Progenitor cell of endocrine pancreas (in vitro differentiated cells): ENCODE measurements at regions not wholly inside any gene's neighbourhood (a gene's known extent, or its start where the extent isn't known, plus 50 kb on each side); places are given as distances from the start of the nearest gene placed in this dataset.

Experiments
- DNase-seq: peaks from one replicate; pipeline ENCODE4 v3.0.0; 2021; ENCODE audit warnings: low spot score; ENCODE audit not compliant: unreplicated experiment
- H3K27ac Mint-ChIP-seq: 2 replicates; pipeline ENCODE4 v1.8.0; 2021; ENCODE audit warnings: mild to moderate bottlenecking, moderate library complexity, mixed read lengths
- H3K27me3 Mint-ChIP-seq: 2 replicates; pipeline ENCODE4 v1.8.0; 2021; ENCODE audit warnings: mixed read lengths
- H3K36me3 Mint-ChIP-seq: 2 replicates; pipeline ENCODE4 v1.8.0; 2022; ENCODE audit warnings: mixed read lengths; ENCODE audit not compliant: insufficient read depth
- H3K4me1 Mint-ChIP-seq: 2 replicates; pipeline ENCODE4 v1.8.0; 2021; ENCODE audit warnings: low read depth, mixed read lengths
- H3K4me3 Mint-ChIP-seq: 2 replicates; pipeline ENCODE4 v1.8.0; 2021; ENCODE audit warnings: low read depth, mild to moderate bottlenecking, moderate library complexity, mixed read lengths
- H3K9me3 Mint-ChIP-seq: 2 replicates; pipeline ENCODE4 v1.8.0; 2021; ENCODE audit warnings: low read depth, mixed read lengths
- CTCF ChIP-seq: fragments of 200-600 bp; sonication (generic); IDR thresholded peaks from one replicate; pipeline ENCODE4 v1.5.0; 2021; ENCODE audit warnings: antibody characterized with exemption, mild to moderate bottlenecking; ENCODE audit not compliant: unreplicated experiment

GRCh38 chr2:223220658-223220925 is 168.6 kb downstream of the KCNE4 start:
- peaks cover 3% of the 10 kb centered on the region for H3K27me3 Mint-ChIP-seq
- no peak overlapping the region for H3K27ac Mint-ChIP-seq
- TF ChIP-seq CTCF, result no peak
- no peak overlapping the region for H3K4me3 Mint-ChIP-seq
- no peaks in the 10 kb centered on the region for H3K36me3 Mint-ChIP-seq
- peaks cover 8% of the 10 kb centered on the region for H3K4me1 Mint-ChIP-seq
- DNase-seq, result no peak
- no peaks in the 10 kb centered on the region for H3K9me3 Mint-ChIP-seq

- DNase-seq, result no peak
- no peaks in the 10 kb centered on the region for H3K36me3 Mint-ChIP-seq
- H3K27ac Mint-ChIP-seq, result no peak overlapping the region
- H3K4me3 Mint-ChIP-seq, result no peak overlapping the region
- no peak for TF ChIP-seq CTCF
- peaks cover 8% of the 10 kb centered on the region for H3K4me1 Mint-ChIP-seq
- H3K9me3 Mint-ChIP-seq, result no peaks in the 10 kb centered on the region
- H3K27me3 Mint-ChIP-seq, result peaks cover 4% of the 10 kb centered on the region
These were observed 169.3 kb downstream of the KCNE4 start for GRCh38 chr2:223221139-223221835.

GRCh38 chr2:223222397-223222796 is 170.4 kb downstream of the KCNE4 start:
- H3K4me3 Mint-ChIP-seq, result no peak overlapping the region
- H3K4me1 Mint-ChIP-seq, result peaks cover 8% of the 10 kb centered on the region
- H3K27ac Mint-ChIP-seq, result no peak overlapping the region
- DNase-seq, result no peak
- no peak for TF ChIP-seq CTCF
- no peaks in the 10 kb centered on the region for H3K9me3 Mint-ChIP-seq
- H3K27me3 Mint-ChIP-seq, result peaks cover 5% of the 10 kb centered on the region
- no peaks in the 10 kb centered on the region for H3K36me3 Mint-ChIP-seq

- H3K27me3 Mint-ChIP-seq, result peaks cover 5% of the 10 kb centered on the region
- no peaks in the 10 kb centered on the region for H3K36me3 Mint-ChIP-seq
- no peak for DNase-seq
- H3K4me1 Mint-ChIP-seq, result peaks cover 8% of the 10 kb centered on the region
- H3K27ac Mint-ChIP-seq, result no peak overlapping the region
- H3K4me3 Mint-ChIP-seq, result no peak overlapping the region
- no peak for TF ChIP-seq CTCF
- H3K9me3 Mint-ChIP-seq, result no peaks in the 10 kb centered on the region
These were observed 171.2 kb downstream of the KCNE4 start for GRCh38 chr2:223223156-223223555.

GRCh38 chr2:223225266-223225665 is 173.3 kb downstream of the KCNE4 start:
- H3K27ac Mint-ChIP-seq, result no peak overlapping the region
- H3K4me3 Mint-ChIP-seq, result no peak overlapping the region
- no peaks in the 10 kb centered on the region for H3K36me3 Mint-ChIP-seq
- H3K4me1 Mint-ChIP-seq, result peaks cover 8% of the 10 kb centered on the region
- no peaks in the 10 kb centered on the region for H3K9me3 Mint-ChIP-seq
- no peak for DNase-seq
- H3K27me3 Mint-ChIP-seq, result peaks cover 3% of the 10 kb centered on the region
- no peak for TF ChIP-seq CTCF
